ENCODE measurements at regions not wholly inside any gene's neighbourhood (a gene's known extent, or its start where the extent isn't known, plus 50 kb on each side); places are given as distances from the start of the nearest gene placed in this dataset.

- H3K27me3 Mint-ChIP-seq, result no peaks in the 10 kb centered on the region
- DNase-seq (ENCODE audit: extremely low spot score, unreplicated experiment), result no peak
- no peak overlapping the region for H3K27ac Mint-ChIP-seq
- H3K4me3 Mint-ChIP-seq, result no peak overlapping the region
- TF ChIP-seq CTCF (conservative IDR thresholded peaks at IDR 0.05), result no peak
- H3K36me3 Mint-ChIP-seq, result no peaks in the 10 kb centered on the region
- H3K4me1 Mint-ChIP-seq (ENCODE audit: unreplicated experiment), result no peaks in the 10 kb centered on the region
- H3K9me3 Mint-ChIP-seq, result no peaks in the 10 kb centered on the region
These were observed 116.7 kb upstream of the SLC24A3 start for GRCh38 chr20:19095762-19096161.

- DNase-seq (ENCODE audit: extremely low spot score, unreplicated experiment), result no peak
- no peak overlapping the region for H3K27ac Mint-ChIP-seq
- TF ChIP-seq CTCF (conservative IDR thresholded peaks at IDR 0.05), result no peak
These were observed 115.6 kb upstream of the SLC24A3 start for GRCh38 chr20:19096843-19097242.

GRCh38 chr20:19098117-19098516 lies 114.3 kb upstream of the SLC24A3 start:
- Mint-ChIP-seq H3K4me3 (no peak overlapping the region), H3K27me3 (no peaks in the 10 kb centered on the region), H3K4me1 (ENCODE audit: unreplicated experiment) (no peaks in the 10 kb centered on the region), H3K9me3 (no peaks in the 10 kb centered on the region), H3K36me3 (no peaks in the 10 kb centered on the region), H3K27ac (no peak overlapping the region)
- no peak for DNase-seq (ENCODE audit: extremely low spot score, unreplicated experiment)
- TF ChIP-seq CTCF (conservative IDR thresholded peaks at IDR 0.05), result no peak

More at GRCh38 chr20:19096843-19097242, 115.6 kb upstream of the SLC24A3 start:
- H3K4me1 Mint-ChIP-seq (ENCODE audit: unreplicated experiment), result no peaks in the 10 kb centered on the region
- no peak overlapping the region for H3K4me3 Mint-ChIP-seq
- H3K9me3 Mint-ChIP-seq, result no peaks in the 10 kb centered on the region
- no peaks in the 10 kb centered on the region for H3K27me3 Mint-ChIP-seq
- H3K36me3 Mint-ChIP-seq, result no peaks in the 10 kb centered on the region

- no peaks in the 10 kb centered on the region for H3K36me3 Mint-ChIP-seq
- no peaks in the 10 kb centered on the region for H3K4me1 Mint-ChIP-seq (ENCODE audit: unreplicated experiment)
- peaks cover 3% of the 10 kb centered on the region for H3K27me3 Mint-ChIP-seq
- no peak for DNase-seq (ENCODE audit: extremely low spot score, unreplicated experiment)
- TF ChIP-seq CTCF (conservative IDR thresholded peaks at IDR 0.05), result no peak
- no peak overlapping the region for H3K27ac Mint-ChIP-seq
- no peaks in the 10 kb centered on the region for H3K9me3 Mint-ChIP-seq
- no peak overlapping the region for H3K4me3 Mint-ChIP-seq
These were observed 113.5 kb upstream of the SLC24A3 start for GRCh38 chr20:19098806-19099578.

GRCh38 chr20:19099596-19100545 lies 112.6 kb upstream of the SLC24A3 start:
- TF ChIP-seq CTCF (conservative IDR thresholded peaks at IDR 0.05), result no peak
- H3K4me1 Mint-ChIP-seq (ENCODE audit: unreplicated experiment), result no peaks in the 10 kb centered on the region
- DNase-seq (ENCODE audit: extremely low spot score, unreplicated experiment), result no peak
- H3K36me3 Mint-ChIP-seq, result no peaks in the 10 kb centered on the region
- H3K27me3 Mint-ChIP-seq, result peaks cover 3% of the 10 kb centered on the region
- no peaks in the 10 kb centered on the region for H3K9me3 Mint-ChIP-seq
- H3K27ac Mint-ChIP-seq, result no peak overlapping the region
- H3K4me3 Mint-ChIP-seq, result no peak overlapping the region
